Stimulated activated CD8-positive, alpha-beta memory T cell treated with anti-CD3 and anti-CD28 coated beads, Interleukin-12 subunit alpha, Interleukin-12 subunit beta, amount 100 ng/mL, for 24 hours (primary cell): ENCODE measurements at regions not wholly inside any gene's neighbourhood (a gene's known extent, or its start where the extent isn't known, plus 50 kb on each side); places are given as distances from the start of the nearest gene placed in this dataset.
"Not testable (repeated sequence)": the region's sequence is repeated elsewhere in the genome, so short reads cannot be mapped to it uniquely, and the experiment has no call there.

Experiments used
- DNase-seq: peaks from one replicate; pipeline ENCODE4 v3.0.0-alpha.2; 2020; ENCODE audit errors: extremely low read depth

- not testable (repeated sequence) for DNase-seq
Measured at GRCh38 chr1:149700220-149700619, 82.3 kb upstream of the FCGR1A start.

GRCh38 chr1:149700677-149701567 lies 81.6 kb upstream of the FCGR1A start:
- not testable (repeated sequence) for DNase-seq

GRCh38 chr1:149708192-149708853 lies 74.2 kb upstream of the FCGR1A start:
- peak; percentile 5 for DNase-seq

- not testable (repeated sequence) for DNase-seq
Measured at GRCh38 chr1:149711651-149712050, 70.8 kb upstream of the FCGR1A start.

GRCh38 chr1:149712154-149712927 lies 70.2 kb upstream of the FCGR1A start:
- not testable (repeated sequence) for DNase-seq

- DNase-seq, result not testable (repeated sequence)
Measured at GRCh38 chr1:149713513-149713912, 69.0 kb upstream of the FCGR1A start.

- not testable (repeated sequence) for DNase-seq
Measured at GRCh38 chr1:149713952-149714351, 68.5 kb upstream of the FCGR1A start.

- DNase-seq, result not testable (repeated sequence)
Measured at GRCh38 chr1:149724618-149725302, 57.7 kb upstream of the FCGR1A start.

GRCh38 chr1:149726688-149727087 lies 55.8 kb upstream of the FCGR1A start:
- not testable (repeated sequence) for DNase-seq

- not testable (repeated sequence) for DNase-seq
Measured at GRCh38 chr1:149728598-149728997, 53.9 kb upstream of the FCGR1A start.
